ENCODE measurements at regions not wholly inside any gene's neighbourhood (a gene's known extent, or its start where the extent isn't known, plus 50 kb on each side); places are given as distances from the start of the nearest gene placed in this dataset.

DNA sequence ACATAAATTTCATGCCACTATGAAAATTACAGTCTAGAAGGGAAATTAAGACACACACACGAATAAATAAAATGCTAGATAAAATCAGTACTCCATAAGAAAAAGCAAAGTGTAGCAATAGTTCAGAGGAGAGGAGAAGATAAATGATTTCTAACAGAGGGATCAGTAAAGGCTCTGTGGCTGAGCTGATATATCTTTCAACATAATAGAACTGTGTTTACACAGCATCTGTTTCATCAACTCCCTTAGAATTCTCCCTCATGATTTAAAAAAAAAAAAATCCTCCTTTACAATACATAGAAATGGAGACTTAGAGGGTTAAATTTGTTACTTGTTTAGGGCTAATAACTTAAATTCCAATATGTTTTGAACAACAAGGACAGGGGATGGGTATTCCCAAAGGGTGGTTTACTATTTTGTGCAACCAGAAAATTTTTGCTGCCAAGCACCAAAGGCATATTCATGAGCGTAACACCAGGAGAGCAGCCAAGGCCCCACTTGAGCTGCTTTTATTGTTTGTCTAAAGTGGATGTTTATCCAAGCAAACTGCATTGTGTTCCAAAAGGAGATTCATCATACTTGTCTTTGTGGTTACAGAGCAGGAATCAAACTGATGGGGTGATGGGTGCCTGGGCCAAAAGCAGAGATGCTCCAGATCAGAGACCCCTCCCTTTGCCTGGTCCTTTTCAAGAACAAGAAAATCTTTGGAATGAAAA lies 162.7 kb downstream of the BMP4 start:
- no peak for DNase-seq

DNA sequence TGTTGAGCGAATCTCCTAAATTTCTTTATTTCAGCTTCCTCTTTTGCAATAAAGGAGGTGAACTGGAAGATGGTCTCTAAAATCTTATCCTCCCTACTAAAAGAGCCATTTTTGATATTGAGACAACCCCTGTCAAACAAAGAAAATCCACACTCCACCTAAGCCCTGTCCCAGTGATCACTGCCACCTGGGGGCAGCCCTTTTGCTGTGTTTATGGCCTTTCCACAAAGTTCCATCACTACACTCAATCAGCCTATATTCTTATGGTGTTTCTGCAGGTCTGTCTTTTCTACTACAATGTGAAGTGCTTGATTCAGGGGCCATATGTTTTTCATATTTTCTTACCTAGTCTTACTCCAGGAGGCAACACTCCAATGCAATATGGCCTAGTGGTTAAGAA lies 163.7 kb downstream of the BMP4 start:
- DNase-seq = no peak

DNA sequence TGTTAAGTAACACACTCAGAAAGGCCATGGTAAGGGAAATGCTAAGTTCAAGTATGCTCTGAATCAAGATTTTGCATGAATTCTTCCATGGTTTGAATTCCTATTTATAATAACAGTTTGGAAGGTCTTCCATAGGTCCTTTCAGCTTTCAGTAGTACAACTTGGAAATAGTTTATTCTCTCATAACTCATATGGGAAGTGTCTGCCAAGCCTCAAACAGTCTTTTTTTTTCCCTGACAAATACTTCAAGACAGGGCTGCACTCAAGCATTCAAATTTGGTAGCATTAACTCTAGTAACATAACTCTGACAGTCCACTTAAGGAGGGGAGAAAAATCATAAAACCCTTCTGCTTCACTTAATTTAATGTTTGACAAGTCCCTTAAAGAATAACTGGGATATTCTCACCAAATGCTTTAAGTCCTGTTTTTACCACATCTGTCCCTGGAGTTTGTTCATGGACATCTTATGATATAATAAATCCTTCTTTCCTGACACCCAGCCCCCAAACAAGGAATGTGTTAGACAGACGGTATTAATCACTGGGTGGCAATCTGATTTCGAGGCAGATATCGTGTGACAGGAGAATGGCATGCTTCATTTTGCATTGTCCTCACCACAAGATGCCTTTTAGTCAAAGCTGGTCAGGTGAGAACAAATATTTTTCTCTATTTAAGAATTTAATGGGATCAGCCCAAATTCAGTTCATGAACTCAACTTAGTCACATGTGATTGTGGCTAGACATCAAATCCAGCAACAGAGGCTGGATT lies 165.7 kb downstream of the BMP4 start:
- DNase-seq = no peak

DNA sequence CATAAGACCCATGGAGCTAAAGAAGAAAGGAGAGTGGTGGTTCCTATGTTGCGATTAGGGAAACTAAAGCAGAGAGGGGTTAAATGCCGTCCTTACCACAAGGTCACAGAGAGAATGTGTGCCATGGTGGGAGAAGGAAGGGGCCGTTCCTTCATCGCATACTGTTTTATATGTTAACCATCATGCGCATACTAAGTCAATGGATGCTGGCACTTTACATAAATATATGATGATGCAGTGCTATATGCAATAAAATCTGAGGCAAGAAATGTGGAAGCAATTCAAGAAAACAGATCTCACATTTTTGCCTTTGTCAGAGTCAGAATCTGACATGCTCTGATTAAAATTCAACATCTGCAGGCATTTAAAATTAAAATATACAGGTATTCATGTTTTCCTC lies 168.1 kb downstream of the BMP4 start:
- DNase-seq = no peak

DNA sequence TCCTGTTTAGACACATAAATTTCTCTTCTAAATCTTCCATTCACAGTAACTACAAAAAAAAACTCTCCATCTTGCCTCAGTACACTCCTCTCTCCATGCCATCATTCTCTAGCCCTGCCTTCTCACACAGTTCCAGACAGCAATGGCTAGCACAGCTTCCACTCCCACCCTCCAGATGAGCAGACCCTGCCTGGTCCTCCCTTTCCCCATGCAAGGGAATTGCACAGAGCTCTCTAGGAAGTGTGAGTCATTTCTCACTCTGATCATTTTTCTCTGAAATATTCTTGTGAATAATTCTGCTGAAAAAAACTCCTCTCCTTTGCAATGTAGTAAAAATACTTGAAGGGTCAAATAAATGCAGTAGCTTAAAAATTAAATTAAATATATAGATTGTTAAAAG lies 170.6 kb downstream of the BMP4 start:
- no peak for DNase-seq

DNA sequence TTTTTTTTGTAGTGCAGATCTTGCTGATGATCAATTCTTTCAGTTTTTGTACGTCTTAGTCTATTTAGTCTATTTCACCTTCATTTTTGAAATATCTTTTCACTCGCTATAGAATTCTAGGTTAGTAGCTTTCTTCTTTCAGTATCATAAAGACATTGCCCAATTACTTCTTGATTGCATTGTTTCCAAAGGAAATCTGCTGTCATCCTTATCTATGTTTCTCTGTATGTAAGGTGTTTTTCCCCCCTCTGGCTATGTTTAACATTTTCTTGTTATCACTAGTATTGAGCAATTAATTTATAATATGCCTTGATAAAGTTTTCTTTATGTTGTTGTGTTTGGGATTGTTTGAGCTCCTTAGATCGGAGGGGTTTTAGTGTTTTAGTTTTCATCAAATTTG lies 171.9 kb downstream of the BMP4 start:
- DNase-seq = no peak

DNA sequence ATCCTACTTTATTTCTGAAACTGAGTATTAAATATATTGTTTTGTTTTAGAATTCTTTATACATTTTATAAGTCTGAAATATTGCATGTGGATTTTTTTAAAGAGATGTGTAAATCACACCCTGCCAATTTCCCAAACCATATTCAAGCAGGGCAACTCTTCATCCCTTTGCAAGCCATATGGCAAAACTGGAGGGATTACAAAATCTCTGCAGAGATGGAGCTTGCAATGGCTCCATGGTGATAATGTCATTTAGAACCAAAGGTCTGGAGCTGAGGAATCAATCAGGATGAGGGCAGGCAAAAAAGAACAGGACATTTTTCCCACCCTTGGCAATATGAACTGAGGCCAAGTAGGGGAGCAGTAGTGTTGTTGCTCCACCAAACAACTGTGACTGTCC lies 173.4 kb downstream of the BMP4 start:
- no peak for DNase-seq

DNA sequence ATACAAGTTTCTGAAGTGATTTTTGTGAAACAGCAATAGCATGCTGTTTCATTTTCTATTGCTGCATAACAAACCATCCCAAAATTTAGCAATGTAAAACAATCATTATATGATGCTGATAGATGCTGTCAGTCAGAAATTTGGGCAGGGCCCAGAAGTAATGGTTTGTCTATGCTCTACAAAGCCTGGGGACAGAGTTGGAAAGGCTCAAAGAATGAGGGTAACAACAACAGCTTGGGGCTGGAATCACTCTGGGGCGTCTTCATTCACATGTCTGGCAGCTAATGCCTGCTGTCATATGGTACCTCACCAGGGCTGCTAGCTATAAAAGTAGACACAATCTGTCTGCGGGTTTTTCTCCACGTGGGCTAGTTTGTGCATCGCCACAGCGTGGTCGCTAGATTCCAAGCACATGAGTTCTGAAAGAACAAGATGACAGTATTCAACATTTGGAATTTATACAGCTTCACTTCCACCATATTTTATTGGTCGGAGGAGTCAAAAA lies 176.5 kb downstream of the BMP4 start:
- no peak for DNase-seq

DNA sequence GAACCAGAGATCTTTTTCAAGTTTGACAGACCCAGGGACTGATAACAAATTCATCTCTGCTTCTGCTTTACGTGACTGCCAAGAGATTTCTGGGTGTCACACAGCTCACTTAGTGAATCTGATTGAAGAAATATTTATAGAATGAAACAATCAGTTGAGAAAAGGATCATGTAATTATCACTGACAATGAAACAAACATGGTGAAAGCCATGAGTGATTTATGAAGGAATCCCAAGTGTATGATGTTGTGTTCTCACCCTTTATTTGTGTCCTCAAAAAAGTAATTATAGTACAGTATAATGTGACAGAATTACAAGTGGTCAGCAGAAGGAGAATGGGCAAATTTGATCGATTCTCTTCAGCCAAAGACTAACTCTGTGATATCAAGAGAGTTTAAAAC lies 177.3 kb downstream of the BMP4 start:
- DNase-seq = no peak

DNA sequence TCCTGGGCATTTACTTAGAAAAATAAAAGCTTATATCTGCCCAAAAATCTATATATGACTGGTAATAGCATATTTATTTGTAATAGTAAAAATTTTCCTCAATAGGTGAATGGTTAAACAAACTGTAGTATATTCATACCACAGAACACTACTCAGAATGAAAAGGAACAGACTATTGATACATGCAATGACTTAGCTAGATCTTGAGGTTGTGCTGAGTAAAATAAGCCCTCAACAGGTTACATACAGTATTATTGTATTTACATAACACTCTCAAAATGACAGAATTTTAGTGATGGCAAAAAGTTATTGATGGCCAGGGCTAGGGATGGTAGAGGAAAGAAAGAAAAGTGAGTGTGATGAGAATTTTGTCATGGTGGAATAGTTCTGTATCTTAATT lies 178.4 kb downstream of the BMP4 start:
- no peak for DNase-seq

DNA sequence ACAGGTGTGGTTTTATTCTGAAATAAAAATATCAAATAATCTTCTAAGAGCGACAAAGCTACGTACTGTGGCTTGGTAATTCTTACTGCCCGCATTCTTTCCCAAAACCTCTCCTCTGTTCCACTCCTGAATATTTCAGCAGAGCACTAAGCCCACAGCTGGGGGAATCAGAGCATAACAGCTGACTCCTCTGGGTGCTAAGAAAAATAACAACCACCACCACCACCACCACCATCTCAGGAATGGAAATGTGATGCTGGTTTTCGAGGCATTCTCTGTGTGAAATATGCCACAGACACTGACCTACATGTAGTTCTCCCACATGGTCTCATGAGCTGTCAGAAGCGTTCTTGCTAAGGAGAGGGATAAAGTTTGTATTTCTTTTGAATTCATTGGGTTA lies 183.7 kb downstream of the BMP4 start:
- DNase-seq = no peak

DNA sequence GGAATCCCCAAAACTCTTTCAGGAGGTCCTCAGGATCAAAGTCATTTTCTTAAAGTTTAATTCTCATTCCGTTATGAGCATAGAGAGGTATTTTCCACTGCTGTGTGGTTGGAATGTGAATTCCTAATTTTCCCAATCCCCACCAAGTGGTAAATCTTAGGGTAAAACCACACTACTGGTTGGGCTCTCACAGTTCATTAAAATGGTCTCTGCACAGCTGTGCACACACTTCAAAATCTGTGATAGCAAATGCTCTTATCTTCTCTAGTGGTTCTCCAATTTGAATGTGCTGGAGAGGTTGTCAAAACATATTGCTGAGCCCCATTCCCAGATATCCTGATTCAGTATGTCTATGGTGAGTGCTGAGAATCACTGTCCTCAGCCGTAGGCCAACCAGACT lies 189.1 kb downstream of the BMP4 start:
- no peak for DNase-seq

DNA sequence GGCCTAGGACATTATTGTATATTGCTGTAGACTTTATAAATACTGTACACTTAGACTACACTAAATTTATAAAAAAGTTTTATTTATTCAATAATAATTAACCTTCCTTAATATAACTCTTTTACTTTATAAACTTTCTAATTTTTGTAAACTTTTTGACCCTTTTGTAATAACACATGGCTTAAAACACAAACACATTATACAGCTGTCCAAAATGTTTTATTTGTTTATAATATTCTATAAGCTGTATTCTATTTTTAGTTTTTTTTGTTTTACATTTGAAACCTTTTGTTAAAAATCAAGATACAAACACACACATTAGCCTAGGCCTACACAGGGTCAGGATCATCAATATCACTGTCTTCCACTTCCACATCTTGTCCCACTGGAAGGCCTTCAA lies 190.0 kb downstream of the BMP4 start:
- DNase-seq = no peak

DNA sequence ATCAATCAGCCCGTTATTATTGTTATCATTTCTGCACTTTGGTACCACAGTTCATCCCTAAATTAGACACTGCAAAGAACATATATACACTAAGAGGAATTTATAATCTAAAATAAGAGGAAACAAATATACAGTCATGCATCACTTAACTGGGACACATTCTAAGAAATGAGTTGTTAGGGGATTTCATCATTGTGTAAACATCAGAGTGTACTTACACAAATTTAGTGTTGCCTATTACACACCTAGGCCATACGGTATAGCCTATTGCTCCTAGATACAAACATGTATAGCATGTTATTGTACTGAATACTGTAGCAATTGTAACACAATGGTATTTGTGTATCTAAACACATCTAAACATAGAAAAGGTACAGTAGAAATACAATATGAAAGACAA lies 190.5 kb downstream of the BMP4 start:
- DNase-seq = no peak

DNA sequence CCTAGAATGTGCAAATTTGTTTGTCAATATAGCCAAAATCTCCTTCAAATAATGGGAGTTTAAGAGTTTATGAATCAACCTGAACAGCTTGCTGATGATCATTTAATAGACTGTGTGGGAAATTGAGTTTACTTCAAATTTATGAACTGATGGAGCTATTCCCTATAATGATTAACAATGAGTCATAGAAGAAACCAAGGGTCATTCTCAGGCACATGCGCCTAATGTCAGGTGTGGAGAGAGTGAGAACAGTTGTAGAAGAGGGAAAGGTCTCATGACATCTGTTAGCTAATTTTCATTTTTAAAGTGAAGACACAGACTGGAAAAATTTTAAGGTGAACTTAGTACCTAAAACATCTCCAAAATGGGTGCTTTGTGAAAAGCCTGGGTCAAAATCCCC lies 191.8 kb downstream of the BMP4 start:
- DNase-seq = no peak

DNA sequence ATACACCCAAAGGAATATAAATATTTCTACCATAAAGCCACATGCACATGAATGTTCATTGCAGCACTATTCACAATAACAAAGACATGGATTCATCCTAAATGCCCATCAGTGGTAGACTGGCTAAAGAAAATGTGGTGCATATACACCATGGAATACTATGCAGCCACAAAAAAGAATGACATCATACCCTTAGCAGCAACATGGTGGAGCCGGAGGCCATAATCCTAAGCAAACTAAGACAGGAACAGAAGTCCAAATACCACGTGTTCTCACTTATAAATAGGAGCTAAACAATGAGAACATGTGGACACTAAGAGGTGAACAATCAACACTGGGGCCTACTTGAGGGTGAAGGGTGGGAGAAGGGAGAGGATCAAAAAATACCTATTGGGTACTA lies 198.5 kb downstream of the BMP4 start:
- no peak for DNase-seq

DNA sequence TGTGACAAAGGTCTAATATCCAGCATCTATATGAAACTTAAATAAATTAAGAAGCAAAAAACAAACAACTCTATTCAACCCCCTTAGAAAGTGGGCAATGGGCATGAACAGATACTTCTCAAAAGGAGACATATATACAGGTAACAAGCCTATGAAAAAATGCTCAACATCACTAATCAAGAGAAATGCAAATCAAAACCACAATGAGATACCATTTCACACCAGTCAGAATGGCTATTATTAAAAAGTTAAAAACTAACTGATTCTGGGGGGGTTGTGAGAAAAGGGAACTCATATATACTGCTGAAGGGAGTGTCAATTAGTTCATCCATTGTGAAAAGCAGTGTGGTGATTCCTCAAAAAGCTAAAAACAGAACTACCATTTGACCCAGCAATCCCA lies 198.9 kb downstream of the BMP4 start:
- DNase-seq = no peak

DNA sequence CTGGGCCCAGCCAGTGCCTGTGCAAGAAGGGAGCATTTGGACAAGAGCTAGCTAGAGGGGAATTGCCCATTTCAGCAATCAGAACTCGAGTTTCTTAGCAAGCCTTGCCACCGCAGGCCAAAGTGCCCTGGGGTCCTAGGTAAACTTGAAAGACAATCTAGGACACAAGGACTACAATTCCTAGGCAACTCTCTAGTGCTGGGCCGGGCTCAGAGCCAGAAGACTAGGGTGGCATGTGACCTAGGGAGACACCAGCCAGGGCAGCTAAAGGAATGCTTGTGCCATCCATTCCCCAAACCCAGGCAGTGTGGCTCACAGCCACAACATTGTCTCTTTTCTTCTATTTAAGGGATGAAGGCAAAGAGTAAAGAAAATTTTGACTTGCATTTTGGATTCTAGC lies 205.0 kb downstream of the BMP4 start:
- no peak for DNase-seq

DNA sequence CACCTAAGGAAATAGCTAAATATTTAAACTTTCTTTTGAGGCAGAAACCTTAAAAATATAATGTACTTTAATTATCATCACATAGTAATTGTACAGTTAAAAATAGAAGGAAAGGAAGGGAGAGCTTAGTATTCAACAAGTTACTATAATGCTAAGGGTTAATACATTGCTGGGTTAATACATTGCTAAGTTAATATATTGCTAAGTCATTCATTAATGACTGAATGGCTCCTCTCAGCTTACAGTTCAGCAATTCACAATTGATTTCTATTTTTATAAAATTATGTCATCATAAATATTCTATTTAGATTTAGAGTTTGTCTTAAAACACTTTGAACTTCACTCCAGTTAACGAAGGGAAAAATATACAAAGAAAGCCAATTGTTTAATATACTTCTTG lies 207.9 kb downstream of the BMP4 start:
- no peak for DNase-seq

DNA sequence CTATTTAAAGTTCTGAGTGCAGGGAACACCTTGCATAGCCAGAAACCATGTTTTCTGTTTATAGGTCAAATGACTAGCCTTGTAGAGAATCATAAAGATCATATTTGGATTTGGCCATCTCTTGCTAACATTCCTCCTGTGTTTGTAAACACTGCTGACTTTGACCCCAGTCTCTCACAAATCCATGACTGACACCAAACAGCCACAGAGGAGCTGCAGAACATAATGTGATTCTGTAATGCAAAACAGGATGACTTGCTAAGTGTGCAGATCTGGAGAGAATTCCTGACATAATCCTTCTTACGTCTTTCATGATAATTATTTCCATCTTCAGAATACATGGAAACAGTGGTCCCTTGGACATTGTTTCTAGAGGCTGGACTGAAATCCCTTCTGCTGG lies 211.8 kb downstream of the BMP4 start:
- DNase-seq = no peak

DNA sequence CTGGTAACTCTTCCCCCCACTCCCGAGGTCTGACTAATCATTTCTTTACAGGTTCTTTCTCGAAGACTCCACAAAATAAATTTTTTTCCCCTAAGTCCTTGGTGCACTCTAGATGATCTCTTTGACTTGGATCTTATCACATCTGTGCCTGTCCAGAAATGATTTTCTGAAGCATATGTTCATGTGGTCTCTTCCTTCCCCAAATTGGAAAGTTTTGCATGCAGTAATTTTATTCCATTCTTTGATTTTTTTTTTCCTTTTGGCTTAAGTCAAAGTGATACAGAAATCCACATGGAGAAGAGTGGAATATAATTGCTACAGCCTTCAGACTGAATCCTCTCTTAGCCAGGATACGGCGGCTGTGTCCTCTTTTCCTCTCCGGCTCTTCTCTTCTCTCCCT lies 213.3 kb downstream of the BMP4 start:
- no peak for DNase-seq

DNA sequence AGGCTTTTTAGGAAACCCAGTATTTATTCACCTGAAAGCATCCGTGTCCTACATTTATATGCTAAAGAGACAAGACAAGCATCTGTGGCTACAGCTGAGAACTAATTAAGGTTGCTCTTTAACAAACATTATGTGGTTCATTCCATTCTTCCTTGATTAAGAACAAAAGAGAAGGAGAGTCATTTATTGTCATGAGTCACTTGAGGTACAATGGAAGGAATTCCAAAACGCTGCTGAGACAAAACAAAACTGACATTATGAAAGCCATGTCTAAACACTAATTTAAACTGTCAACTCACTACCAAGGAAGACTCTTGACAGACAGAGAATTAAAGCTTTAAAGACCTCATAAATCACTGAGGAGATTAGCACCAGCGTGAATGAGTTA lies 214.4 kb downstream of the BMP4 start:
- DNase-seq = no peak

DNA sequence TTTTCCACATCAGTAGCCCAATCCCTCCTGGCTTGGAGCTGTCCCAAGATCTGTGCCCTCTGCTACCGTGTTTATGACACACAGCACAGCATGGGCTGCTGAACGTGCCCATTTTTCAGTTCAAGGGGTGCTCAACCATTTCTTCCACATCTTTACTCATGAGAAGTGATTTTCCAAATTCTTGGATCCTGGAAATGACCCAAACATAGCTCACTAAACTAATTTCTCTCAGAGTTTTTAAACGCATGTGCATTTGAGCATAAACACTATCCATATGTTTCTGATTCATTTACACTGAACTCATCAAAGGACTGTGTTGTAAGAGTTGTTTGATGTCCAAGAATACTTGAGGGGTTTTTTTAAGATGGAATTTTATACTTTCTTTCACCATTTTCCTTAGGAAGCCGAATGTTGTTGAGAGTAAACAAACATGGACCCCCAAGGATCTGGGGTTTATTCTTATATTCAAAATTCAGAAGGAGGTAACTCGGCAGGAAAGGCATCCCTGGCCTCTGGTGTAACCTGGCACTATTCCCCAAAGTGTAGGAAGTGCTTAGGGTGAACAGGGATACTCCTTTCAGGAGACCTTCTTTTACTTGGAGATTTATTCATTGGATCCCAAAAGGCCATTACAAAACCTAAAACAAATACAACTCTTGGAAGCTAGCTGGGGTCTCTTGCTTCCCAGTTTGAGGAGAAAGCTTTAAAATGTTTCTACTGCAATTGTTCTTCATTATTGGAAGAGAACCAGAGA lies 215.0 kb downstream of the BMP4 start:
- DNase-seq = no peak

DNA sequence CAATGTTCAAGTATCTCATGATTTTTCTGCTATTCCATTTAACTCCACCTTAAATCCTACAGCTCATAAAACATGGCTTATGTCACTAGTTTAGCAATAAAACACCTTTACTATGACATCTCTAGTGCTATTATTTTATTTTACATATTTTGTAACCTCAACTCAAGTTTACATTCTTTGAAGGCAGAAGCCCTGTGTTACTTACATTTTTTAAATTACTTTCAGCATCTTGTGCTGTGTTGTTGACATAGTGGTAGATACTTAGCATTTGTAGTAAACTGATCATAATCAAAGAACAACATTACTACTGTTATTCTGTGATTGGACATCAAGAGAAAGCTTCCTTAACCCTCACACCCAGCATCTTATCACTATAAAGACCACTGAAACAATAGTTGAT lies 216.1 kb downstream of the BMP4 start:
- no peak for DNase-seq
